HUDEP-2 (cell line): ENCODE measurements at regions not wholly inside any gene's neighbourhood (a gene's known extent, or its start where the extent isn't known, plus 50 kb on each side); places are given as distances from the start of the nearest gene placed in this dataset.

Experiments
- DNase-seq, 76 experiments: peaks; one replicate each; lab custom pipeline; 2025; ENCODE audit not compliant: unreplicated experiment in 76 of 76; lab: John Stamatoyannopoulos, UW

DNA sequence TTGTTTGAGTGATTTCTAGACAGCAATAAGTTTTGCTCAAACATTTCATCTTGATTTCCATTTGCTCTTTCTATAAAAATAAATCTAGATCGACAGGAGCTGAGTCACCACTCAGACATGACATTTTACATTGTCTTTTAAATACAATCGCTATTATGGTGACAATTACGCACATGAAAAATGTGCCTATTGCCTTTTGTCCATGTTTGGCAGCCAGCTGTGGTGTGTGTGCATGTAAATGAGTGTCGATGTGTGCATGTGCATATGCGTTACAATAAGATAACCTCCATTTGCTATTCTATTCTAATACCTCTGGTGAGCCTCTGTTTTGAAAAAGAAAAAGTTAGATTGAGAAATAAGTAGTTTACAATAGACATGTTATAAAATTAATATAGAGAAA is 89.7 kb upstream of the GRM7 start:
- no peak for DNase-seq

DNA sequence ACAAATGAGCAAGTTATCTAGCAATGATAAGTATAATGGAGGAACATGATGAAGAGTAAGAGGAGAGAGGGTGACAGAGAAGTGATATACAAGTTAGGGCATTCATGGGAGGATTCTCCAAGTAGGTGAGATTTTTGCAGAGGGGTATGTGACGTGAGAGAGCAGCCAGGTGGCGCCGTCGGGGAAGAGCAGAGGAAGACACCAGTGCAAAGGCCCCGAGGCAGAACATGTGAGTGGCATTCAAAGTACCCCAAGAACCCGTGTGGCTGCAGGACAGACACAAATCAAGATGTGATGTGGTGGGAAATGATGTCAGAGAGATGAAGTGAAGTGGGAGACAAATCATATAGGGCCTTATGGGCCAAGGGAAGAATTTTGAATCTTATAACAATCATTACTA is 81.8 kb upstream of the GRM7 start:
- DNase-seq: no peak

DNA sequence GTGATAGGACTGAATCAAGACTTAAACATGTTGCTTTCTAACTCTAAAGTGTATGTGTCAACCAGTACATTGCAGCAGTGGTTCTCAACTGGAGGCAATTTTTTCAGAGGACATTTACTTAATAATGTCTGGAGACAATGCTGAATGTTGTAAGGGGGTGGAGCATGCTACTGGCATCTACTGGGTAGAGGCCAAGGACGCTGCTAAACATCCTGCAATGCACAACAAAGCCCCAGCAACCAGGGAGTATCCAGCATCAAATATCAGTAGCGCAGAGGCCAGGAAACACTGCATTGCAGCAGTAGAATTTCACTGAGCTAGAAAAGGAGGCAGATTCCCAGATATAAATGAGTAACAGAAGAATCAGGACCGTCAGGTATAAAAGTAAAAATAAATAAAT is 79.8 kb upstream of the GRM7 start:
- no peak for DNase-seq

DNA sequence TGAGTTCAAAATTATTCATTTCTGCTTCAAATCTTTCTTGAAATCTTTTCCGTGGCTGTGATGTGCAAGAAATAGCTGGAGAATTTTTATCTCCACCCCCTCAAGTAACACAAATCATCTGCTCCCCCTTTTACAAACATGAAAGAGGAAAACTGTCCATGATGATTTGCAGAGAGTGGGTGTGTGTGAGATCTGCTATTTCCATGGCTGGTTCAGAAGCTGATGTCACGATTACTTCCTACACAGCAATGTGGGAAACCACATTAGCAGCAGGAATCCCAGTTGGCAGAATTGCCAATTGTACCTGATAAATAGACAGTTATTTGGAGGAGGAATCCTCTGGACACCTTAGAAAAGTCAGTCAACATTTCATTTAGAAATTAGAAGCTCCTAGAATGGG is 75.2 kb upstream of the GRM7 start:
- DNase-seq: no peak

DNA sequence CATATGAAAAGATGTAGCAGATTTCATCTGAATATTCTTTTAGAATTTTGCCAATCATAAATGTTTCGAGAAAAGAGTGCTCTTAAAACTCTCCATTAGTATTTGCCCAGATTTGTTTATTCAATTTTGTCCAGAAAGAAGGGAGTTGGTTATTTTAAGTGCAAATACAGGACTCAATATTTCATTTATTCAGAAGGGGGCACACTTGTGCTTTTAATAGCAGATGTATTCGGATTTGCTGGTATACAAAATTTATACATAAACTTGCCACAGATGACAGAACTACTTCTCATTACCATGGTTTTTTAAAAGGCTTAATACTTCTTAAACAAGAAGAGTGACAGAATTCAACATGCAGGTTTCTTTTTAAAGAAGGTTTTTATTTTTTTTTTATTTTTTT is 69.8 kb upstream of the GRM7 start:
- no peak for DNase-seq

DNA sequence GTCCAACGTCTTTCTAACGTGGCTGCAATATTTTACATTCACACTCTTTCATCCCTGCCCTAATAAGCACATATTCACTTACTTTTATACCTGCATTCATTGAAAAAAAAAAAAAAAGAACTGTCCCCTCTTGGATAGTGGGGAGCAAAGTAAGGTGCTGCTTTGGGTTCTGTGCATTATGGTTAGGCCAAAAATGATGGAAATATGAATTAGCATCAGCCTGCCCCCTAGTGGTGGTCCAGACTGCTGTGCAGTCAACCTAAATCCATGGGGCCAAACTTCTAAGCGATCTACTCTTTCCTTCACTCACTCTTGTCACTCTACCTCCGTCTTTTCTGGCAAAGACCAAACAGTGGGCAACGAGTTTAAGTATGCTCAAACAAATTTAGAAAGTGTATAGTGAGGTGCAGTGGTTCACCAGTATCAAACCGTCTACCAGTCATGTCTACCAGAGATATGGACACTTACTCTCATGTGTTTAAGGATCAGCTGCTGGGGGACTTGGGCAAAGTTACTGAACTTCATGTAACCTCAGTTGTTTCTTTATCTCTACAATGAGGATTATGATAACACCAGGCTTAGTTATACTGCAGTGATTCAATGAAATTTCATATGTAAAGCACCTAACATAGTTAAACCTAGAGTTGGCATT is 61.5 kb upstream of the GRM7 start:
- peak in 22 of 76 experiments; percentile 0 to 35 (median 5) for DNase-seq

DNA sequence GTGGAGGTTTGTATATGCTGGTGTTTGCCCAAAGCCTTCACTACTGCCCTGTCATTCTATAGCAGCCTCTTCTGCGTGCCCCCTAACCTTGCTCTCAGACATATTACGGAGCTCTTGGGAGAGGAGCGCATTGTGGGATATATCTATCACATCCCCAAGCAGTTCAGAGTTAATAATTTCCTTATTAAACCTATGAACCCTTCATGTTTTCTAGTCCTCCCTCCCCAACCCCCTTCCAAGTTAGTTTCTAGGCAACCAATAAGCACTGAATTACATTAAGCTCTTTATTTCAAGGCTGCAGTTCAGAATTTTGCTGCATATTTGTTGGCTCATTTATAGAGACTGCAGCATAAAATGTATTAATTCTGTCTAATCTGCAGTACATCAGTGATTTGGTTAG is 57.3 kb upstream of the GRM7 start:
- DNase-seq: no peak

DNA sequence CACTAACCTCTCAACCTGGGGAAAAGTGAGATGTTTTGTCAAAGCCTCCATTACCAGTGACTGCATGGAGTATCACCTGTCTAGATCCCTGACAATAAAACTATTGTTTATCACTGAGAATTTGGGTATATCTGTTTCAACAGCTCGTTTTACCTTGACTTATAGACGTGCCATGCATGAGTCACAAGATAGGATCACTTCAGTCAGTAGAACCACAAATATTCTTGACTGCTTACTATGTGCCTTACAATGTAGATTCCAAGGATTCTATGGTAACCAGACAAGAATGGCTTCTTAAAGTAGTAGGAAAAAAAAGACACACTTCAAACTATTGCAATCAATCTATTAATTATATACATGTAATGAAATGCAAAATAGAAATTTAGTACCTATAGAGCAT is 55.7 kb upstream of the GRM7 start:
- DNase-seq: no peak

DNA sequence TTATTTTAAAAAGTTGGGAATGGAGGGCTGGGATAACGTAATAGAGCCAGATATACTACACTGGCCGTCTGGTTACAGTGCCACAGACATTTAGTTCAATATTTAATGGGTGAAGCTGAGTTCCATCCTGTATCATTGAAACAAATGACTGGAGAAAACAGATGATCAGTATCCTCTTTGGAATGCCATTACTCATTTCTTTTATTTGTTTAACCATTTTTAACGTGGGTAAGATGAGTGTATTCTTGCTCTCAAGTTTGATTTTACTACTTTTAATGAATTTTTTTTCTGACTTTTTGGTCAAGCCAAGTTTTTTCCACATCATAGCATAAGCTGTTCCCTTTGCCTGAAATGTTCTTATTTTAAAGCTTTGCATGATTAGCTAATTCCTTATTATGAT is 53.9 kb upstream of the GRM7 start:
- DNase-seq: no peak

DNA sequence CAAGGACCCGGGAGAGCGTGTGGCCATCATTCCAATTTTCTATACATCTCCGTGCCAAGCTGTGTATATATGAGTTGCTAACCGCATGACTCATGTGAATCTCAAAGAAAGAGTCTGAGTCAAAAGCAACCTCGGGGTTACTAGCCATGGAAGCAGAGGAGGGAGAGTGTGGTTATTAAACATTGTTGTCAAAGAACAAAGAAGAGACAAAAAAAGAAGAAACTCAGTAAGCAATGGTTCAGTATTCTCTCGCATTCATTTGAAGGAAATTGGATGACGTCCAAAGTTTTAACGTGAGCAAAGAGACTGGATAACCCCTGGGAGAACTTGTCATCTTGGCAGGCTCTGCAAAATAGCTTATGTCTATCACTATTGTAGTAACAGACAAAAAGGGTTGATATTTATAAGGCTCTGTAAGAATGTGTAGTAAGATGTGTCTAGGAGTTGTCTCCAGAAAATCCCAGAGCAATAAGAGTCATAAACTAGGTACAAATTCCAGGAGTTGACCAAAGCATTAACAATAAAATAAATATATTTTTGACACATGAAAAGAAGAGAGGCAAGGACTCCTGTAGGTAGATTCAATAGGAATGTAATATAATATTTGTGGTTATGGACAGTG is 52.8 kb upstream of the GRM7 start:
- DNase-seq: no peak

DNA sequence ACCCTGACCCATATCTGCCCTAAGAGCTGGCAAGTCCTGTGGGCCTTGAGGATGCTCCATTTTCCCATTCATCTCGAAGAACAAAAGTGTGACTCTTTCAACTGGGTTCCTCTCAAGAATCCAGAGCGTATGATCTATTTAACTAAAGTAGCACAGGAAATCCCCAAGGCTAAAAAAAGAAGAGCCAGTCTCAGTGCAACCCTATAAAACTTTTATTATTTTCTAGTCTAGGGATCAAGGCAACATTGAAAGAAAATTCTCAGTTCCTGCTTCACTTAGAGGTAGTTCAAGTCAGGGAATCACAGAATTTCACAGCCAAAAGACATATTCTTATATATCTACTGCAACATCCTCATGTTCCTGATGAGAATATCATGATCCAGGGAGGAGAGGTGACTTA is 51.6 kb upstream of the GRM7 start:
- no peak for DNase-seq
